ENCODE measurements at regions not wholly inside any gene's neighbourhood (a gene's known extent, or its start where the extent isn't known, plus 50 kb on each side); places are given as distances from the start of the nearest gene placed in this dataset.
"Not testable (repeated sequence)": the region's sequence is repeated elsewhere in the genome, so short reads cannot be mapped to it uniquely, and the experiment has no call there.

DNA sequence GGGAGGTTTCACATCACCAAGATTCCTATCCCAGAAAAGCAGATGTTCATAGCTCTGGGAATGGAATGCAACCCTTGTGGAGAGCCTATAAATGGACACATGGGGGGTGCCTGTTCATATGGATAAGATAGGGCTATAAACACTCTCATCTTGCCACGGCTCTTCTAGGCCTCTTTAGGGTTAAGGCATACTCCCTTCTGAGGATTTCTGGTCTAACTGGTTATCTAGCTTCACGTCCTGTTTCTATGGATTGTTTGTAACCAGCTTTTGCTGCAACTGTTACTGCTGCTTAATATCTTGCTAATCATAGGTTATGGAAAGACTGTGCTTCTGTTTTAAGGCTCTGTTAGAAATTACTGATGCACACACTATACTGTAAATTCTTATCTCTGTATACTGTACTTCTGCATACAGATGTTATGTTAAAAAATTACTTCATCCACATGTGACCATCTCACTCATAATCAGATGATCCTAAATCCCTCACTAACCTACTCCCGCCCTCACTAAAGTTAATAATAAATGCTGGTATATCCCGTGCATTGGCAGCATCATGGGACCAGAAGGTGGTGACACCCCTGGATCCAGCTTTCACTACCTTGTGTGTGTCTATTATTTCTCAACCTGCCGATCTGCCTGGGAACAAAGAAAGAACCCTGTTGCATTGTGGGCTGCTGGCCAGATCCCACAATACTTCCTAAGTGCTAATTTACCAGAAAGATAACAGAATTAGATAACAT lies 68.7 kb downstream of the PRKAB2 start:
- DNase-seq (ENCODE audit: extremely low read depth in 1 of 11, low read depth in 9 of 11, low spot score in 4 of 11): not testable (repeated sequence)

DNA sequence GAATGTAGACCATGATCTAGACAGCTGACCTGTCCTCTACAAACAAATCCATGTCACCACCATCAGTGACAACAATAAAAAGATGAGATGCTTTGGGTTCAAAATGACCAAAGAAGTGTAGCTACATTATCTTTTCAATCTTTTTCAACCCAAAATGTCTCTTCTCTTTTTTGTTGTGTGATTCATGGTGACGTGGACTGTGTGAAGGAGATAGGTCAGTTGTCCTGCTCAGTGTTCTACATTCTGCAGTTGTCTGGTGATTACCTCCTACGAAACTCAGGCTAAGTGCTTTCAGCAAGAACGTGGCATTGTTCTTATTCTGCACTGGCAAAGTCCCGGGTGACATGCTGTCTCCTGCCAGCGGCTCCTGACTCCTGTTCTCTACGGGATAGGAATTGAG lies 73.1 kb downstream of the PRKAB2 start:
- no peak for DNase-seq (ENCODE audit: extremely low read depth in 1 of 11, low read depth in 9 of 11, low spot score in 4 of 11)

DNA sequence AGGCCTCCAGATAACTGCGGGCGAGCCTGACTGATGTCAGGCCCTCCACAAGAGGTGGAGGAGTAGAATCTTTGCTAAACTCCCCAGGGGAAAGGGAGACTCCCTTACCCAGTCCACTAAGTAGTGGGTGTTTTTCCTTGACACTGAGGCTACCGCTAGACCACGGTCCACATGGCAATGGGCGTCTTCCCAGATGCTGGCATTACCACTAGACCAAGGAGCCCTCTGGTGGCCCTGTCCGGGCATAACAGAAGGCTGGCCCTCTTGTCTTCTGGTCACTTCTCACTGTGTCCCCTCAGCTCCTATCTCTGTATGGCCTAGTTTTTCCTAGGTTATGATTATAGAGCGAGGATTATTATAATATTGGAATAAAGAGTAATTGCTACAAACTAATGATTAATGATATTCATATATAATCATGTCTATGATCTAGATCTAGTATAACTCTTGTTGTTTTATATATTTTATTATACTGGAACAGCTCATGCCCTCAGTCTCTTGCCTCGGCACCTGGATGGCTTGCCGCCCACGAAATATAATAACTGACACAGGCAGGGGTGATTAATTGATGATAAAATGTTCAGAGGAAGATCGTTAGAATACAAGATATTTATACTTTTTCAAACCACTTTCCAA lies 73.8 kb downstream of the PRKAB2 start:
- not testable (repeated sequence) for DNase-seq (ENCODE audit: extremely low read depth in 1 of 11, low read depth in 9 of 11, low spot score in 4 of 11)

DNA sequence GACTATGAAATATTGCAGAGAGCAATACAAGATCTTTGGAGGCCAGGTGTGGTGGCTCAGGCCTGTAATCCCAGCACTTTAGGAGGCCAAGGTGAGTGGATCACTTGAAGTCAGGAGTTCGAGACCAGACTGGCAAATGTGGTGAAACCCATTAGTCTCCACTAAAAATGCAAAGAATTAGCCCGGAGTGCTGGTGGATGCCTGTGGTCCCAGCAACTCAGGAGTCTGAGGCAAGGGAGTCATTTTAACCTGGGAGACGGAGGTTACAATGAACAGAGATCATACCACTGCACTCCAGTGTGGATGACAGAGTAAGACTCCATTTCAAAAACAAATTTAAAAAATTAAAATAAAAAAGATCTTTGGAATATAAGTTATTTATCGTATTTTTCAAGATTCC lies 76.6 kb downstream of the PRKAB2 start:
- no peak for DNase-seq (ENCODE audit: extremely low read depth in 1 of 11, low read depth in 9 of 11, low spot score in 4 of 11)

DNA sequence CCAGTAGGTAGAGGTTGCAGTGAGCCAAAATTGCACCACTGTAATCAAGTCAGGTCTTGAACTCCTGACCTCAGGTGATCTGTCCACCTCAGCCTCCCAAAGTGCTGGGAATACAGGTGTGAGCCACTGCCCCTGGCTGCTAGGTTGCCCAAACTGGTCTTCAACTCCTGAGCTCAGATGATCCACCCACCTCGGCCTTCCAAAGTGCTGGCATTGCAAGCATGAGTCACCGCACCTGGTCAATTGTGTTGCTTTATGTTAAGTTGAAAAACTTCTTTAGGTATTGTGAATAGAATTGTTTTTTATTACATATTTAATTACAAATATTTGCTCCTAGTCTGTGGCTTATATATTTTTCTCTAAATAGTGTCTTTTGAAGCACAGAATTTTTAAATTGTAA lies 80.5 kb downstream of the PRKAB2 start:
- DNase-seq (ENCODE audit: extremely low read depth in 1 of 11, low read depth in 9 of 11, low spot score in 4 of 11): no peak

DNA sequence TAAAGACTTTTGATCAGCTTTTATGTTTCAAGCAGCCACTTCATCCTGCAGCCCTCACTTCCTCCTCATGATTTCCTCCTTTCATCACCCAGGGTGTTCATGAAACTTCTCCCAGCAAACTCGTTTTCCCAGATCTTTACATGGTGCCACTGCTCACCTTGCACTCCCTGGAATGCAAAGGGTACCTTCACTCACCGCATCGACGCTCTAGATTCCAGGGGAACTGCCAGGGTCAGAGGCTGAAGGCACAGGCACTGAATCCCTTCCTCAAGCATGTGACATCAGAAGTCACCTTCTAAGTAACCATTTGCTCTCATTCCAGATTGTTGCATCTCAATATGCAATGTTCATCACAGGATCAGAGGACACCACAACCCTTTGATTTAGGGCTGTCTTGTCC lies 82.8 kb downstream of the PRKAB2 start:
- no peak for DNase-seq (ENCODE audit: extremely low read depth in 1 of 11, low read depth in 9 of 11, low spot score in 4 of 11)

DNA sequence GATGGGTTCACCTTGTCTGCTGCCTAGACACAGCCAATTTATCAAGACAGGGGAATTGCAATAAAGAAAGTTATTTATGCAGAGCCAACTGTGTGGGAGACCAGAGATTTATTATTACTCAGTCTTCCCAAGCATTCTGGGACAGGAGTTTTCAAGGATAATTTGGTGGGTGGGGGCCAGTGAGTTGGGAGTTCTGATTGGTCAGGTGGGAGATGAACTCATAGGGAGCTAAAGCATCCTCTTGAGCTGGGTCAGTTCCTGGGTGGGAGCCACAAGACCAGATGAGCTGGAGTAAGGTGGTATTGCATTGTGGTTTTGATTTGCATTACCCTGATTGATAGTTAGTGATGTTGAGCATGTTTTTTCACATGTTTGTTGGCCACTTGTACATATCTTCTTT lies 86.1 kb downstream of the PRKAB2 start:
- DNase-seq (ENCODE audit: extremely low read depth in 1 of 11, low read depth in 9 of 11, low spot score in 4 of 11): no peak

DNA sequence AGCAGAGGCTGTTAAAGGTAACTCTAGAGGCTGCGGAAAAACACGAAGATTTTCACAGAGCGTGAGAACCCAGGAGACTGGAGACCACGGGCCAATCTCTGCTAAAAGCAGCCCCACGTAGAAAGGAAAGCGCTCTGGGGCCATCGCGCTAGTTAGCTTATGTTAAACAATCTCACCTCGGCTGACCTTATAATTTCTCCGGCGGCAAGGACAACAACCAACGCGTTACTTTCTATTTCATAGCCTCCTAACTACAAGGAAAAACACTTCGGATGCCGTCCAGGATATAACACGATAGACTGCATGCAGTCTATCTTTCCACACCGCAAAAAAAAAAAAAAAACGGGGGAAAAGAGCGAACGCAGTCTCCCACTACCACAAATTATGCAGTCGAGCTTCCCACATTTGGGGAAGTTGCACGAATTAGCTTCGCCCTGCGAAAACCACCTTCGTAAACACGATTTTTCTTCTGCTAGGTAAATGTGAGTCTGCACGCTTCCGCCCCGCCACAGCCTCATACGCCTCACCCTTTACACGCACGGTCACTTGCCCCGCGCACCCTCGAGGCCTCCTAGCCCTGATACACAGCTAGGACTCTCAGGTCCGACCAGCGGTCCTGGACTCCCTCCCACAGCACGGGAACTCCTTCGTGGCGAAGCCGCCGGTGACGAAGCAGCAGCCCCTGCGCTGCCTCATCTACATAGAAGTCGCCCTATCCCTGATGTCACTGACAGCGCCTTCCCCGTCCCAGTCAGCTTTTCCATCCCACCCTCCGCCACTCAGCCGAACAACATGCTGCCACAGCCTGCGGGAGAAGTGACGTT lies 87.8 kb downstream of the PRKAB2 start:
- peak in 10 of 11 donors; percentile 50 to 75 (median 66) for DNase-seq (ENCODE audit: extremely low read depth in 1 of 11, low read depth in 9 of 11, low spot score in 4 of 11)

DNA sequence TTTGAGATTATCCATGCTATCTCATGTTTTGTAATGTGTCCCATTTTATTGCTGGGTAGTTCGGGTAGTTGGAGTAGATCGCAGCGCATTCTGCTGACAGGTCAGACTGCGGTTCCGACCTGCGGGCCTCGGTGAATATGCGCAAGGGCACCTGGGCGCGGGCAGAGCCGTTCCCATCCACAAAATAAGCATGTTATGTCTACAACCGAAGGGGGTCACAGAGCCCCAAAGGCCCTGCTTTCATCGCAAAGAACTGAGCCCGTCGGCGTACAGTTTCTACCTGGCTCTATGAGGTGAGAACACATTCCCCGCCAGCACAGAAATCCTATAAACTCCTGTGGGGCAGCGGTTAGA lies 88.4 kb downstream of the PRKAB2 start:
- DNase-seq (ENCODE audit: extremely low read depth in 1 of 11, low read depth in 9 of 11, low spot score in 4 of 11): no peak

DNA sequence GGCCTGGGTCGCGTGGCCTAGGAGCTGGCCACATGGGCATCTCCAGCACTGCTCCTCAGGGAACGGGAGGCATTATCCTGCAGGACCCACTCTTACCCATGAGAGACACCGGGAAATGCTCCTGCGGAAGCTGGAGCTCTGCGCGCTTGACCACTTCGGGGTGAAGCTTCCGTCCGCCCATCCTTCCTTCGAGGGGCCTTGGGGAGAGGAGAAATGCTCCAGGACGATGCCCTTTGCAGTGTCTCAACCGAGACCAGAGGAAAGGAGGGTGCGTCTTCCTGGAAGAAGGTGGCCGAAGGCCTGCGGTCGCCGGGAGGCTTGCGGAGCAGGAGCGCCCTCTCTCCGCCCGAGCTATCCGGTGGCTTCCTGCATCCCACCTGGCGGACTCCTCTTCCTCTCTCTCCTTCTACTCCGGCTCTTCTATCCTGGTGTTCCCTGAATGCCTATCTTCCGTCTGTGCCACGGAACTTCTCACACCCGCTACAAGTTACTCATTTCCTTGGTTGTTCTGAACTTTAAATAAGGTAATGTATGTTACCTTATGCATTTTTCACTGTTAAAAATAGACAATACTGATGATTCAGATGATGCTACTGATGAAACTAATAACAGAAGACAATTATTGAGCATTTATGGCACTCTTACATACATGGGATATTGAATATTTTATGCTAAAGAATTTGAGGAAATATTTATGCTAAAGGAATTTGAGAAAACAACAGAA lies 91.4 kb downstream of the PRKAB2 start:
- DNase-seq (ENCODE audit: extremely low read depth in 1 of 11, low read depth in 9 of 11, low spot score in 4 of 11): no peak

DNA sequence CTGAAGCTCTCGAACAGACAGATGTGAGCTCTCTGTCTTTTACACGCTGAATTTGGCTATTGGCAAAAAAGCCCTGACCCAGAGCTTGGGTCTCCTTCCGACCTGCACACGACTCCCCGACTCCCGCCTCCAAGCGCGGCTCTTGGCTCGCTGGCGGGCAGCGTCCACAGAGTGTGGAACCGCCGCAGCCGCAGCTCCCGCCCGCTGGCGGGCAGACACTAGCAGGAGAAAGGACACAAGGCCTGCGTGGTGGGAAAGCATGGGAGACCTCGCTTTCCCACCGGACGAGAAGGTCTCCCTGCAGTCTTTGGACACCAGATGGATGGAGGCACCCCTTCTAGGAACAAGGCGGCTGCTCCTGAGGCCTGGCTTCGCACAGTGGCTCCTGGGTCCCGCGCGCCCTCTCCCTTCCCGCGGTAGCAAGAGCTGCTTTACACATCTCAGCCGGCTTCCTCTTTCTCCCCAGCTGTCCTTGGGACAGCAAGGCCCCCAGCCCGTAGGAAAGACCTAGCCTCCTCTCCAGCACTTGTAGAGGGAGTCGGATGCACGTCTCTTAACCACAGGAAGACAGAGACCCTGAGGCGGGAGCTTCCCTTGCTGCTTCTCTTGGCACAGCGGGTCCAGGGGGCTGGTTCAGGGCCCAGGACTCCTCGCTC lies 92.1 kb downstream of the PRKAB2 start:
- no peak for DNase-seq (ENCODE audit: extremely low read depth in 1 of 11, low read depth in 9 of 11, low spot score in 4 of 11)

DNA sequence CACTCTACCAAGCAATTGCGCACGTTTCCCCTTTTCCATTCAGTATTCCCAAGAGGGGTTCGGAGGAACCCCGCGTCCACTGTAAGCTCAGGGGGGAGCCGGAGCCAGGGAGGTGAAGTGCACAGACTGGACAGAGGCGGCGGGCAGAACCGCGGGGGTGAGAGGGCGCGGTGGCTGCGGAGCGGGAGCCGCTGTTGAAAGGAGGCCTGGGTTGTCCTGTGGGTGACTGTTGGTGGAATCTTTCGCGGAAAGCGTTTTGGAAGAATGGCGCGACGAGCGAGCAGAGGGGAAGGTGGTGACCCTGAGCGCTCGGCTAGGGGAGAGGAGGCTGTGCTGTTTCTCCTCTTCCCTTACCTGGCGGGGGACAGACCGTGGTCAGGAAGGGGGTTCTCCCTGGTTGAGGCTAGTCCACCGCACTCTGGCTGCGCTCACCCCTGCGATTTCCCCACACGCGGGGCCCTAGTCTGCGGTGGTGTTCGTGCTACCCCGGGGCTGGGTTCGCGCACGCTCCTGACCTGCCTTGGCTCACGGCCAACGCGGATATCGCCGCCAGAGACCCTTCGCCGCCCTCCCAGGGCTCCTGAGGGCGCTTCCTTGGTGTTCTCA lies 92.8 kb downstream of the PRKAB2 start:
- DNase-seq (ENCODE audit: extremely low read depth in 1 of 11, low read depth in 9 of 11, low spot score in 4 of 11): no peak

DNA sequence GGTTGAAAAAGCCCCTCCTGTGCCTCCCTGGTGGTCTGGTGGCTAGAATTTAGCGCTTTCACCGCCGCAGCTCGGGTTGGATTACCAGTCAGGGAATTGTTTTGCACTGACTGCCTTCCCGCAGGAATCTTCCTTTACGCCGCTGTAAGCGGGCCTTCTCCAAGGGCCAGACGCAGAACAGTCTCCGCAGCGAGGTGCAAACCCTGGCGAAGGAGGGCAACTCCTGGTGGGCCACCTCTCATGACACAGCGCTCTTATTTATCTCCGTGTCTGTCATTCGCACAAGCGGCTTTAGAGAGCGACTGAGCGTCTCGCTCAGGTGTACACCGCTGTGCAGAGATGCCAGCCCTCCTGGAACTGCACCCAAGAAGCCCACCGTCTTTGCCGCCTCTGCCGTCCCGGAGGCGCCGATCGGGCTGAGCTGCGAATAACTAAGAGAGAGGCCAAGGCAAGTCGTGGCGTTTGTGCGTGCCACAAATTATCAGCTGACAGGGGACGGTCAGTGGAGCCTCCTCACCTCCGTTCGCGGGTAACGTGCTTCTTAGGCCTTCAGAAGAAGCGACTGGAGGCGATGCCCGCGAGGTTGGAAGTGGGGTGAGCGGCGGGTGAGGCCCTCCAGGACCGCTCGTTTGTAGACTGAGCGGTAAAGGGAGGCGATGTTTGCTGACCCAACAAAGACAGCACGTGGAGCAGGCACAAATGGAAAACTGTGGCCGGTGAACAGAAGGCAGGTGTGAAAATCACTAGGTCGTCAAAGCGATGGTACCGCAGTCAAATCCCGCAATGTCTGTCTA lies 93.5 kb downstream of the PRKAB2 start:
- no peak for DNase-seq (ENCODE audit: extremely low read depth in 1 of 11, low read depth in 9 of 11, low spot score in 4 of 11)

DNA sequence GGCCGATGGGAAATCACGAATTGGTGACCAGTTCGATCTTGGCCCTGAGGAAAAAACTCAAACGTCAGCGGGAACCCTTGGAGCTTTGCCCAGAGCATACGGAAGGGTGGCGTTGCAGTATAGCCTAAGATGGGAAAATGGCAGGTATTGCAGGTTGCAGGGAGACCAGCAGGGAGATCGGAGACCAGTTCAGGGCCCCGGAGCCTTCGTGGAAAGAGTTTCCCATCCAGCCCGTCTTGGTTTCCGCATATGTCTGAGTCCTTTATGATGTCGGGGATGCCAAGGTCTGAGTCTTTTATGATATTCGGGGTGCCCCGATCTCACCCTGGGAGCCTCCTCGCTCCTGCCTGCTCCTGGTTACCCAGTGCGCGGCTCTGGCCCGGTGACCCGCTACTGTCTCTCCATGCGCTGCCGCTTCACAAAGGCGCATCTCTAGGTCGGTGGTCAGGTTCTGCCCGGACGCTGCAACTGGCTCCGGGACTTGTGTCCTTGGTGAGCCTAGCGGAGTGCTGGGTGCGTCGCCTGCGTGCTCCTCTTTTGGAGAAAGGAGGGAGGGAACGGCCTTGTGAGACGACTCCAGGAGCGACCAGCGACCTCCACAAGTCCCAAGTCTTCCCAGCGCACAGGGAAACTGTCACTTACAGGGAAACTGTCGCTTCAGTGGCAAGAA lies 94.2 kb downstream of the PRKAB2 start:
- DNase-seq (ENCODE audit: extremely low read depth in 1 of 11, low read depth in 9 of 11, low spot score in 4 of 11): no peak

DNA sequence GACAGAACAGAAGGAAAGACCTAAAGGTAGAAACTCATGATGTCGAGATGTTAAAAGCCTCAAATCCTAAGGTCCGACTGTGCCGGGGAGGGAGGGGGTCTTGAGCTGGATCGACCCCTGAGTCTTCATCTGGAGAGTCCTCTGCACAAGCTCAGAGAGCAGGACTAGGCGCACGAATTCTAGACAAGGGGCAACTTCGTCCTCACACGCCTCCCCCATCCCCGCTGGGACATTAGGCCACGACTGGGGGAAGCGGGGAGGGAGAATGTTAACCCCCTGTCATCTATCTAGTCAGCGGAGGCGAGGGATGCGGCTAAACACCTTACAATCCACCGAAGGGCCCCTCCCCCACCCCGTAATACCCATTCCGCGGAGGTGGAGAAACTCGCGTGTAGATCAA lies 94.7 kb downstream of the PRKAB2 start:
- no peak for DNase-seq (ENCODE audit: extremely low read depth in 1 of 11, low read depth in 9 of 11, low spot score in 4 of 11)

DNA sequence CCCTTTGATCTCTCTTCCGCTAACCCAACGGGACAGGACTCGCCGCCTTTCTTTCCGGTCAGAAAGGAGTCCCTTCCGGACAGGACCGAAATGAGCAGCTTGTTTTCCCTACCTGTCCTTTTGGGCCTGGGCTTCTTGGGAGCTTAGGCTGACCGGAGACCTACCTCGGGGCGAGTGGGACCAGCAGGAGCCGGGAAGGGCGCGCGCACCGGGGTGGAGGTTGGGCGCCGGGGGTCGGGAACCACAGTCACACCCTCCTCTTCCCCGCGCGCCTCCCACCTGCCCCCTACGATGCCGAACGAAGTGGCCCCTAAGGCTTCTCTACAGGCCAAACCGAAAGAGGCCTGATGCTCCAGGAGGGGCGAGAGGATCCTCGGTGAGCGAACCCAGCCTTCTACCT lies 95.2 kb downstream of the PRKAB2 start:
- DNase-seq (ENCODE audit: extremely low read depth in 1 of 11, low read depth in 9 of 11, low spot score in 4 of 11): no peak

DNA sequence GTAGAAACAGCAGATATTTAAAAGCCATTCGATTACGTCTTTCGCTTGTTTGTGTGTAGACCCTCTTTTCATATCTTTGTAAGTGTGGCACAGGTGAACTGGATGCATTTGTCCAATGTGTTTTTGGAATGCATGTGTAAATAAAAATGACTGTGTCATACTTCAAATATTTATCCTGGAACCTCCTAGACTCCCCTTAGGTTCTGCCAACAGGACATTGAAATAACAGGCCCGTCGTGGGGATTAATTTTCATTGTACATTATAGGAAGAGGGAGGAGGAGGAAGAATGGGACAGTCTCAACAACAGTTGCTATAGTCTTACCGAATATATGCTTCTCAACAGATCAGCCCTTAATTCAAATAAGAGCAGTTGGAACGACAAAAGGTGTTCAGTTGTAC lies 95.8 kb downstream of the PRKAB2 start:
- no peak for DNase-seq (ENCODE audit: extremely low read depth in 1 of 11, low read depth in 9 of 11, low spot score in 4 of 11)

Data from renal cortex interstitium (tissue), 11 donors.